ENCODE measurements at regions not wholly inside any gene's neighbourhood (a gene's known extent, or its start where the extent isn't known, plus 50 kb on each side); places are given as distances from the start of the nearest gene placed in this dataset.

DNA sequence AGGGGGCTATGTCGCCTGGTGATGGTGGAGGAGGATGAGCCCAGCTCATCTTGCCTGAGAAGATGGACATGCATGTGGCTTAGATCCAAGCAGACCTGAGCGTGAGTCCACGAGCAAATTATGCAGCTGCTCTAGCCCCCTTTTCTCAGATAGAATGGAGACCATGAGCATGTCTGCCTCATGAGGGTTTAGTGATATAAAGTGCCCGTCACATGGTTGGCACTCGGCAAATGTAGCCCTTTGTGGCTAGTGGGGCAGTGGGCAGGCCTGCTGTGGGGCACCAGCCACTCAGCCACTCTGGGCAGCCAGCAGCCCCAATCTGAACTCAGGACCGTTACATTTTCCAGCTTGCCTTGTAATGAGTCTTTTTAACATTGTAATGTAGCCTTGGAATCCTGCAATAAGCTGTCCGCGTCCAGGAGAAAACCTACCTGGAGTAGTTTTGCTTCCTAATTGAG, 92.1 kb upstream of the HS6ST1 start:
- Histone ChIP-seq H3K27ac (no peak overlapping the region), H3K4me1 (no peaks in the 10 kb centered on the region), H3K36me3 (no peaks in the 10 kb centered on the region), H3K27me3 (no peaks in the 10 kb centered on the region), H3K9me3 (no peaks in the 10 kb centered on the region), H3K4me3 (replicated peaks in 1 of 3) (no peak overlapping the region)
- 92 to 93% methylated on average over 8 of the region's 8 CpGs for WGBS, 2 donors
- intact Hi-C loops (cut with DNase I): no loop called here
- no peak for TF ChIP-seq CTCF (IDR thresholded peaks at IDR 0.05)
- no peak for TF ChIP-seq POLR2A (IDR thresholded peaks at IDR 0.05)
- DNase-seq: no peak

DNA sequence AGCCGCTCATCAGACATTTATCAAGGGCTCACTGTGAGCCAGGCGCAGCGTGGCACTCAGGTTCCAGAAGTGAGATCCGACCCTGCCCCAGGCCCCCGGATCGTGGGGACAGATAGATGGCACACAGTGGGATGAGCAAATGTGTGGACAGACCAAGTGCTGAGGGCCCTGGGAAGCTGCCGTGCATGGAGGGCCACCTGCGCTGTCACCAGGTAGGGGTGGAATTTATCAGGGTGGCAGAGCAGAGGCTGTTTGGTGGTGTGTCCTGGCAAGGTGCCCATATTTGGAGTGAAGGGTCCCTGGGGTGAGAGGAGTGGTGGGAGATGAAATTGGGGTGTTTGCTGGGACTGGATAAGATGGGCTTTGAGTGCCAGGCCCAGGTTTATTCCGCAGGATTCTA, 92.8 kb upstream of the HS6ST1 start:
- intact Hi-C loops (cut with DNase I): no loop called here

GRCh38 chr2:128412181-128412871, 93.7 kb upstream of the HS6ST1 start:
- Histone ChIP-seq H3K4me3 (replicated peaks in 1 of 3) (no peak overlapping the region), H3K27ac (no peak overlapping the region), H3K4me1 (no peaks in the 10 kb centered on the region), H3K36me3 (no peaks in the 10 kb centered on the region), H3K9me3 (no peaks in the 10 kb centered on the region), H3K27me3 (no peaks in the 10 kb centered on the region)
- TF ChIP-seq POLR2A (IDR thresholded peaks at IDR 0.05) (no peak), CTCF (IDR thresholded peaks at IDR 0.05) (no peak)
- 87 to 91% methylated on average over 7 of the region's 7 CpGs for WGBS, 2 donors
- no peak for DNase-seq
- intact Hi-C loops (cut with DNase I): no loop called here

More for the DNA sequence above, 92.8 kb upstream of the HS6ST1 start:
- Histone ChIP-seq H3K4me3 (replicated peaks in 1 of 3) (no peak overlapping the region), H3K27me3 (no peaks in the 10 kb centered on the region), H3K9me3 (no peaks in the 10 kb centered on the region), H3K27ac (no peak overlapping the region), H3K36me3 (no peaks in the 10 kb centered on the region), H3K4me1 (no peaks in the 10 kb centered on the region)
- no peak for DNase-seq
- WGBS, 2 donors: 92% methylated on average over 9 of the region's 9 CpGs
- TF ChIP-seq CTCF (IDR thresholded peaks at IDR 0.05): no peak
- TF ChIP-seq POLR2A (IDR thresholded peaks at IDR 0.05): no peak

DNA sequence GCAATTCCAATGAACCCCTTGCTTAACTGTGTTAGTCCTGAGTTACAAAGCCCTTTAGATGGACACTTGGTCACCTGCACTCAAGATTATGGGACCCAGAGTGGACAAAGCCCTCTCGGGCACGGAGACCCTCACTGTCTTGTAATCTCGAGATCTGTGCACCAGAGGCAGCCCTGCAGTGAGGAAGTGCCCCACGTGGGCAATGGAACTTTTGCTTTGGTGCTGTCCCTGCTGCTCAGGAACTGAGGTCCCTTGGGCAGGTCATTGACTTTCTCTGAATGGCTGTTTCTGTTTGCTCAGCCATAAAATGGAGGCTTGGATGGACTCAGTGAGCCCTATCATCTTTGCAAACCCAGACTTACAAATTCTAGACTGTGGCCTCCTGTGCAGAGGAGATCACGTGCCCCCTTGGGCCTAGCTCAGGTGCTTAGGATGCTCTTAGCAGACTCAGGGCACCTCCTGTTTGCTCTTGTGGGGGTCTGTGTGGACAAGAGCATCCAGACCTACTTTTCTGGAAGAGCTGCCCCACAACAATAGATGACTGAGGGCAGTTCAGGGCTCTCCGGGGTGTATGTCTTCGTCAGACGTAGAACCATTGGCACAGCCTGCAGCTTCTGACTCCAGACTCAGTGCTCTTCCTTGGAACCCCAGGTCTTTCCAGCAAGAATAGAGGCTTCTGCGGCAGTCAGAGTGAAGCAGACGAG, 94.5 kb upstream of the HS6ST1 start:
- whole genome bisulfite sequencing, 2 donors: 89 to 94% methylated on average over 10 of the region's 10 CpGs
- Histone ChIP-seq H3K36me3 (no peaks in the 10 kb centered on the region), H3K4me3 (replicated peaks in 1 of 3) (no peak overlapping the region), H3K27me3 (no peaks in the 10 kb centered on the region), H3K9me3 (no peaks in the 10 kb centered on the region), H3K4me1 (no peaks in the 10 kb centered on the region), H3K27ac (no peak overlapping the region)
- intact Hi-C loops (cut with DNase I): no loop called here
- DNase-seq: no peak
- TF ChIP-seq POLR2A (IDR thresholded peaks at IDR 0.05): no peak
- TF ChIP-seq CTCF (IDR thresholded peaks at IDR 0.05): no peak

DNA sequence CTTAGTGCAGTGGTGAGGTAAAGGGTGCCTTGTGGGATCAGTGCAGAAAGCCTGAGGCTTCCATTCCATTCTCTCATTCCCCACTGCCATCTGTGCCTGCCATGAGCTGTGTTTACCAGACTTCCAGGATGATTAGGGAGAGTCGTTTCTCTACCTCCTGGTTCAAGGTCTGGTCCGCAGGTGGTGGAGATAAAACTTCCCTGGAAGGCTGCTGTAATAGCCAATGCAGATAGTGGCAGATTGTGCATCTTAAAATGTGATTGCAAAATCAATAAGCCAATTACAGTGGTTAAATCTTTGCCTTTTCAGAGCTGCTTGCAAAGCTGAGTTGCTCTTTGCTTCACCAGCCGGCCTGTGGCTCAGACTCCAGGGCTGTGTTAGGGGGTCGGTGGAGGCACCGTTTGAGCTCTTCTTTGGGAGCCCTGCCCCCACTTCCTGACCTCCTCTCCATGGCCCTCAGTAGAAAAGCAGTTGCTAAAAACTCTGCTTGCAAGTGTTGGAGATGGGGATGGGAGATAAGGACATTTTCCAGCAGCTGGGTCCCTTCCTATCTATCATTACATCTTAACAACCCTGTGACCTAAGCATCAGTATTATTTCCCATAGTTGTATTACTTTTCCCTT, 95.2 kb upstream of the HS6ST1 start:
- no peaks in the 10 kb centered on the region for H3K4me1 ChIP-seq
- H3K4me3 ChIP-seq (replicated peaks in 1 of 3): no peak overlapping the region
- H3K27me3 ChIP-seq: no peaks in the 10 kb centered on the region
- no peak for DNase-seq
- H3K9me3 ChIP-seq: no peaks in the 10 kb centered on the region
- intact Hi-C loops (cut with DNase I): no loop called here
- WGBS, 2 donors: 50 to 60% methylated on average over 5 of the region's 5 CpGs
- no peak for TF ChIP-seq CTCF (IDR thresholded peaks at IDR 0.05)
- TF ChIP-seq POLR2A (IDR thresholded peaks at IDR 0.05): no peak
- no peak overlapping the region for H3K27ac ChIP-seq
- H3K36me3 ChIP-seq: no peaks in the 10 kb centered on the region

Measured in thyroid gland (tissue), 4 donors.